ENCODE measurements at regions not wholly inside any gene's neighbourhood (a gene's known extent, or its start where the extent isn't known, plus 50 kb on each side); places are given as distances from the start of the nearest gene placed in this dataset.
"Not testable (repeated sequence)": the region's sequence is repeated elsewhere in the genome, so short reads cannot be mapped to it uniquely, and the experiment has no call there.

GRCh38 chr4:159939681-159940080 lies 836.8 kb downstream of the RAPGEF2 start:
- H3K9me3 ChIP-seq (ENCODE audit: control insufficient read depth in 2 of 2, insufficient read depth in 1 of 2, low read depth in 1 of 2, low read length in 1 of 2); H3K27me3 ChIP-seq (ENCODE audit: control insufficient read depth in 3 of 3, insufficient read depth in 3 of 3, low read length in 3 of 3); H3K27ac ChIP-seq (ENCODE audit: low read depth in 1 of 3, low read length in 2 of 3); DNase-seq; H3K4me3 ChIP-seq (ENCODE audit: low read depth in 1 of 3, low read length in 3 of 3); H3K4me1 ChIP-seq (ENCODE audit: control insufficient read depth in 3 of 3, insufficient read depth in 2 of 3, low read depth in 1 of 3, low read length in 2 of 3); H3K36me3 ChIP-seq (ENCODE audit: control insufficient read depth in 3 of 3, insufficient read depth in 2 of 3, low read depth in 1 of 3, low read length in 3 of 3); FAIRE-seq: not testable (repeated sequence)
- WGBS, 3 donors = 95 to 98% (median 95%) methylated on average over 15 to 25 of the region's 25 CpGs

- WGBS, 3 donors = 32 to 69% (median 51%) methylated on average over 3 of the region's 3 CpGs
- H3K27ac ChIP-seq (ENCODE audit: low read depth in 1 of 3, low read length in 2 of 3) = no peak overlapping the region
- FAIRE-seq = no peak
These were observed 838.2 kb downstream of the RAPGEF2 start for GRCh38 chr4:159941076-159941475.

GRCh38 chr4:159944477-159944876 lies 841.6 kb downstream of the RAPGEF2 start:
- Histone ChIP-seq H3K4me3 (ENCODE audit: low read depth in 1 of 3, low read length in 3 of 3) (no peak overlapping the region), H3K36me3 (ENCODE audit: control insufficient read depth in 3 of 3, insufficient read depth in 2 of 3, low read depth in 1 of 3, low read length in 3 of 3) (no peaks in the 10 kb centered on the region), H3K27me3 (ENCODE audit: control insufficient read depth in 3 of 3, insufficient read depth in 3 of 3, low read length in 3 of 3) (no peaks in the 10 kb centered on the region), H3K4me1 (ENCODE audit: control insufficient read depth in 3 of 3, insufficient read depth in 2 of 3, low read depth in 1 of 3, low read length in 2 of 3) (no peaks in the 10 kb centered on the region), H3K9me3 (ENCODE audit: control insufficient read depth in 2 of 2, insufficient read depth in 1 of 2, low read depth in 1 of 2, low read length in 1 of 2) (no peaks in the 10 kb centered on the region), H3K27ac (ENCODE audit: low read depth in 1 of 3, low read length in 2 of 3) (no peak overlapping the region)
- FAIRE-seq (no peak), DNase-seq (no peak)
- 75 to 82% (median 80%) methylated on average over 4 of the region's 4 CpGs for WGBS, 3 donors

More at GRCh38 chr4:159941076-159941475, 838.2 kb downstream of the RAPGEF2 start:
- Histone ChIP-seq H3K27me3 (ENCODE audit: control insufficient read depth in 3 of 3, insufficient read depth in 3 of 3, low read length in 3 of 3) (no peaks in the 10 kb centered on the region), H3K9me3 (ENCODE audit: control insufficient read depth in 2 of 2, insufficient read depth in 1 of 2, low read depth in 1 of 2, low read length in 1 of 2) (no peaks in the 10 kb centered on the region), H3K36me3 (ENCODE audit: control insufficient read depth in 3 of 3, insufficient read depth in 2 of 3, low read depth in 1 of 3, low read length in 3 of 3) (no peaks in the 10 kb centered on the region), H3K4me3 (ENCODE audit: low read depth in 1 of 3, low read length in 3 of 3) (no peak overlapping the region), H3K4me1 (ENCODE audit: control insufficient read depth in 3 of 3, insufficient read depth in 2 of 3, low read depth in 1 of 3, low read length in 2 of 3) (no peaks in the 10 kb centered on the region)
- DNase-seq = no peak

- no peak overlapping the region for H3K4me3 ChIP-seq (ENCODE audit: low read depth in 1 of 3, low read length in 3 of 3)
- H3K36me3 ChIP-seq (ENCODE audit: control insufficient read depth in 3 of 3, insufficient read depth in 2 of 3, low read depth in 1 of 3, low read length in 3 of 3) = no peaks in the 10 kb centered on the region
- DNase-seq (peak; percentile 61 to 70), FAIRE-seq (no peak)
- no peaks in the 10 kb centered on the region for H3K4me1 ChIP-seq (ENCODE audit: control insufficient read depth in 3 of 3, insufficient read depth in 2 of 3, low read depth in 1 of 3, low read length in 2 of 3)
- H3K9me3 ChIP-seq (ENCODE audit: control insufficient read depth in 2 of 2, insufficient read depth in 1 of 2, low read depth in 1 of 2, low read length in 1 of 2) = no peaks in the 10 kb centered on the region
- 28 to 34% (median 31%) methylated on average over 4 of the region's 4 CpGs for WGBS, 3 donors
- H3K27me3 ChIP-seq (ENCODE audit: control insufficient read depth in 3 of 3, insufficient read depth in 3 of 3, low read length in 3 of 3) = no peaks in the 10 kb centered on the region
- H3K27ac ChIP-seq (ENCODE audit: low read depth in 1 of 3, low read length in 2 of 3) = no peak overlapping the region
These were observed 844.2 kb downstream of the RAPGEF2 start for GRCh38 chr4:159946983-159947615.

GRCh38 chr4:159950707-159951106 lies 847.8 kb downstream of the RAPGEF2 start:
- no peak overlapping the region for H3K4me3 ChIP-seq (ENCODE audit: low read depth in 1 of 3, low read length in 3 of 3)
- H3K36me3 ChIP-seq (ENCODE audit: control insufficient read depth in 3 of 3, insufficient read depth in 2 of 3, low read depth in 1 of 3, low read length in 3 of 3) = no peaks in the 10 kb centered on the region
- 56 to 58% (median 58%) methylated on average over 1 of the region's 1 CpG for WGBS, 3 donors
- H3K27ac ChIP-seq (ENCODE audit: low read depth in 1 of 3, low read length in 2 of 3) = no peak overlapping the region
- DNase-seq = no peak
- no peaks in the 10 kb centered on the region for H3K9me3 ChIP-seq (ENCODE audit: control insufficient read depth in 2 of 2, insufficient read depth in 1 of 2, low read depth in 1 of 2, low read length in 1 of 2)
- no peaks in the 10 kb centered on the region for H3K27me3 ChIP-seq (ENCODE audit: control insufficient read depth in 3 of 3, insufficient read depth in 3 of 3, low read length in 3 of 3)
- FAIRE-seq = no peak
- no peaks in the 10 kb centered on the region for H3K4me1 ChIP-seq (ENCODE audit: control insufficient read depth in 3 of 3, insufficient read depth in 2 of 3, low read depth in 1 of 3, low read length in 2 of 3)

- Histone ChIP-seq H3K27ac (ENCODE audit: low read depth in 1 of 3, low read length in 2 of 3) (no peak overlapping the region), H3K4me3 (ENCODE audit: low read depth in 1 of 3, low read length in 3 of 3) (no peak overlapping the region), H3K27me3 (ENCODE audit: control insufficient read depth in 3 of 3, insufficient read depth in 3 of 3, low read length in 3 of 3) (no peaks in the 10 kb centered on the region), H3K36me3 (ENCODE audit: control insufficient read depth in 3 of 3, insufficient read depth in 2 of 3, low read depth in 1 of 3, low read length in 3 of 3) (no peaks in the 10 kb centered on the region), H3K9me3 (ENCODE audit: control insufficient read depth in 2 of 2, insufficient read depth in 1 of 2, low read depth in 1 of 2, low read length in 1 of 2) (no peaks in the 10 kb centered on the region), H3K4me1 (ENCODE audit: control insufficient read depth in 3 of 3, insufficient read depth in 2 of 3, low read depth in 1 of 3, low read length in 2 of 3) (no peaks in the 10 kb centered on the region)
- FAIRE-seq (no peak), DNase-seq (no peak)
- 62 to 76% (median 74%) methylated on average over 4 of the region's 4 CpGs for WGBS, 3 donors
These were observed 863.9 kb downstream of the RAPGEF2 start for GRCh38 chr4:159966746-159967145.

GRCh38 chr4:159976871-159977482 lies 874.1 kb downstream of the RAPGEF2 start:
- H3K27ac ChIP-seq (ENCODE audit: low read depth in 1 of 3, low read length in 2 of 3); DNase-seq; FAIRE-seq; H3K27me3 ChIP-seq (ENCODE audit: control insufficient read depth in 3 of 3, insufficient read depth in 3 of 3, low read length in 3 of 3); H3K9me3 ChIP-seq (ENCODE audit: control insufficient read depth in 2 of 2, insufficient read depth in 1 of 2, low read depth in 1 of 2, low read length in 1 of 2); H3K4me1 ChIP-seq (ENCODE audit: control insufficient read depth in 3 of 3, insufficient read depth in 2 of 3, low read depth in 1 of 3, low read length in 2 of 3); H3K36me3 ChIP-seq (ENCODE audit: control insufficient read depth in 3 of 3, insufficient read depth in 2 of 3, low read depth in 1 of 3, low read length in 3 of 3); H3K4me3 ChIP-seq (ENCODE audit: low read depth in 1 of 3, low read length in 3 of 3): not testable (repeated sequence)
- 43 to 47% (median 45%) methylated on average over 6 of the region's 6 CpGs for WGBS, 3 donors

GRCh38 chr4:159977907-159978617 lies 875.2 kb downstream of the RAPGEF2 start:
- Histone ChIP-seq H3K4me3 (ENCODE audit: low read depth in 1 of 3, low read length in 3 of 3) (no peak overlapping the region), H3K27me3 (ENCODE audit: control insufficient read depth in 3 of 3, insufficient read depth in 3 of 3, low read length in 3 of 3) (no peaks in the 10 kb centered on the region), H3K36me3 (ENCODE audit: control insufficient read depth in 3 of 3, insufficient read depth in 2 of 3, low read depth in 1 of 3, low read length in 3 of 3) (no peaks in the 10 kb centered on the region), H3K27ac (ENCODE audit: low read depth in 1 of 3, low read length in 2 of 3) (no peak overlapping the region), H3K9me3 (ENCODE audit: control insufficient read depth in 2 of 2, insufficient read depth in 1 of 2, low read depth in 1 of 2, low read length in 1 of 2) (no peaks in the 10 kb centered on the region), H3K4me1 (ENCODE audit: control insufficient read depth in 3 of 3, insufficient read depth in 2 of 3, low read depth in 1 of 3, low read length in 2 of 3) (no peaks in the 10 kb centered on the region)
- DNase-seq (no peak), FAIRE-seq (no peak)
- WGBS, 3 donors = 79 to 87% (median 81%) methylated on average over 9 of the region's 9 CpGs
